Right hindlimb (tissue), 1 donor: ENCODE measurements at regions not wholly inside any gene's neighbourhood (a gene's known extent, or its start where the extent isn't known, plus 50 kb on each side); places are given as distances from the start of the nearest gene placed in this dataset.
"Not testable (repeated sequence)": the region's sequence is repeated elsewhere in the genome, so short reads cannot be mapped to it uniquely, and the experiment has no call there.

Source experiments
- DNase-seq: peaks from one replicate; pipeline ENCODE4 v3.0.0-alpha.2; 2018

GRCh38 chr1:83208540-83208939 lies 790.4 kb downstream of the TTLL7 start:
- not testable (repeated sequence) for DNase-seq

GRCh38 chr1:83194610-83195009 lies 804.3 kb downstream of the TTLL7 start:
- DNase-seq: not testable (repeated sequence)

- not testable (repeated sequence) for DNase-seq
These were observed 816.8 kb downstream of the TTLL7 start for GRCh38 chr1:83182033-83182728.

- not testable (repeated sequence) for DNase-seq
These were observed 818.3 kb downstream of the TTLL7 start for GRCh38 chr1:83180621-83181020.

GRCh38 chr1:83167634-83168033 lies 831.3 kb downstream of the TTLL7 start:
- not testable (repeated sequence) for DNase-seq

- not testable (repeated sequence) for DNase-seq
These were observed 835.0 kb downstream of the TTLL7 start for GRCh38 chr1:83163879-83164475.

- not testable (repeated sequence) for DNase-seq
These were observed 840.0 kb downstream of the TTLL7 start for GRCh38 chr1:83158924-83159323.

GRCh38 chr1:83154306-83154705 lies 844.6 kb downstream of the TTLL7 start:
- not testable (repeated sequence) for DNase-seq

- DNase-seq: peak; percentile 37
These were observed 847.6 kb downstream of the TTLL7 start for GRCh38 chr1:83151167-83151898.

GRCh38 chr1:83150479-83150878 lies 848.5 kb downstream of the TTLL7 start:
- not testable (repeated sequence) for DNase-seq

GRCh38 chr1:83145820-83146219 lies 853.1 kb downstream of the TTLL7 start:
- DNase-seq: not testable (repeated sequence)

GRCh38 chr1:83142802-83143201 lies 856.1 kb downstream of the TTLL7 start:
- not testable (repeated sequence) for DNase-seq

- not testable (repeated sequence) for DNase-seq
These were observed 863.3 kb downstream of the TTLL7 start for GRCh38 chr1:83135524-83136157.

GRCh38 chr1:83134322-83135014 lies 864.5 kb downstream of the TTLL7 start:
- DNase-seq: not testable (repeated sequence)

- DNase-seq: no peak
These were observed 867.3 kb downstream of the TTLL7 start for GRCh38 chr1:83131692-83131955.

- DNase-seq: no peak
These were observed 867.8 kb downstream of the TTLL7 start for GRCh38 chr1:83130886-83131691.

- no peak for DNase-seq
These were observed 869.8 kb downstream of the TTLL7 start for GRCh38 chr1:83129107-83129506.

- no peak for DNase-seq
These were observed 873.5 kb downstream of the TTLL7 start for GRCh38 chr1:83125456-83125855.

GRCh38 chr1:83123019-83123418 lies 875.9 kb downstream of the TTLL7 start:
- no peak for DNase-seq

GRCh38 chr1:83118472-83118871 lies 880.5 kb downstream of the TTLL7 start:
- DNase-seq: no peak

- not testable (repeated sequence) for DNase-seq
These were observed 881.9 kb downstream of the TTLL7 start for GRCh38 chr1:83117030-83117429.

- no peak for DNase-seq
These were observed 883.1 kb downstream of the TTLL7 start for GRCh38 chr1:83115785-83116184.
